Keratinocyte (primary cell): ENCODE measurements at regions not wholly inside any gene's neighbourhood (a gene's known extent, or its start where the extent isn't known, plus 50 kb on each side); places are given as distances from the start of the nearest gene placed in this dataset.

Experiments used
- DNase-seq: peaks from one replicate; pipeline ENCODE4 v3.0.0-alpha.2; 2011; ENCODE audit warnings: low read depth, missing footprints, low spot score
- FAIRE-seq: peaks from 2 replicates; lab custom pipeline; 2011; peaks lifted over from hg19 to GRCh38; lab: Jason Lieb, UNC
- H2AFZ ChIP-seq: 2 replicates; pipeline ENCODE4 v1.6.0; 2012; ENCODE audit warnings: low read length, control low read depth, inconsistent platforms; ENCODE audit not compliant: control insufficient read depth
- H3K27ac ChIP-seq: 2 replicates; pipeline ENCODE4 v1.5.1; 2011; ENCODE audit warnings: low read length; ENCODE audit not compliant: control insufficient read depth, insufficient read depth
- H3K27me3 ChIP-seq: 3 replicates; pipeline ENCODE4 v1.6.0; 2011; ENCODE audit warnings: low read length; ENCODE audit not compliant: control insufficient read depth, insufficient read depth; ENCODE audit errors: extremely low read depth
- H3K36me3 ChIP-seq, 2 experiments: 2 replicates in 1 of 2; 3 replicates in 1 of 2; pipeline ENCODE4 v1.5.1; 2011; ENCODE audit warnings: low read length in 2 of 2, mild to moderate bottlenecking in 1 of 2; ENCODE audit not compliant: control insufficient read depth in 2 of 2, insufficient read depth in 2 of 2; ENCODE audit errors: extremely low read depth in 1 of 2
- H3K4me1 ChIP-seq: 3 replicates; pipeline ENCODE4 v1.5.1; 2011; ENCODE audit warnings: low read length; ENCODE audit not compliant: control insufficient read depth, insufficient read depth; ENCODE audit errors: extremely low read depth
- H3K4me2 ChIP-seq: 3 replicates; pipeline ENCODE4 v1.6.0; 2011; ENCODE audit warnings: low read depth, low read length; ENCODE audit not compliant: control insufficient read depth, insufficient read depth; ENCODE audit errors: extremely low read depth
- H3K4me3 ChIP-seq, 3 experiments: fragments of 200-600 bp in 1 of 3; sonication (generic) in 1 of 3; 2 replicates in 2 of 3; 3 replicates in 1 of 3; pipeline ENCODE4 v1.5.1; 2011 to 2016; ENCODE audit warnings: low read length in 3 of 3, mild to moderate bottlenecking in 3 of 3, control low read depth in 2 of 3, inconsistent platforms in 1 of 3, low read depth in 1 of 3, mixed read lengths in 1 of 3, mixed run types in 1 of 3, moderate library complexity in 1 of 3; ENCODE audit not compliant: control insufficient read depth in 2 of 3, insufficient read depth in 2 of 3; ENCODE audit errors: extremely low read depth in 1 of 3
- H3K79me2 ChIP-seq: 2 replicates; pipeline ENCODE4 v1.6.0; 2012; ENCODE audit warnings: low read length; ENCODE audit not compliant: control insufficient read depth, insufficient read depth
- H3K9ac ChIP-seq: 3 replicates; pipeline ENCODE4 v1.6.0; 2011; ENCODE audit warnings: low read length; ENCODE audit not compliant: control insufficient read depth, insufficient read depth; ENCODE audit errors: extremely low read depth
- H3K9me1 ChIP-seq: 3 replicates; pipeline ENCODE4 v1.6.0; 2011; ENCODE audit warnings: low read length; ENCODE audit not compliant: control insufficient read depth, insufficient read depth; ENCODE audit errors: extremely low read depth
- H3K9me3 ChIP-seq: 2 replicates; pipeline ENCODE4 v1.5.1; 2012; ENCODE audit warnings: low read depth, low read length; ENCODE audit not compliant: control insufficient read depth
- H4K20me1 ChIP-seq: 3 replicates; pipeline ENCODE4 v1.6.0; 2011; ENCODE audit warnings: low read length; ENCODE audit not compliant: control insufficient read depth, insufficient read depth; ENCODE audit errors: extremely low read depth
- EZH2 ChIP-seq: IDR thresholded peaks from one replicate; pipeline ENCODE4 v1.6.1; 2012; ENCODE audit warnings: inconsistent platforms, mild to moderate bottlenecking, low read length, moderate library complexity
- dilution Hi-C: fragments of 300-500 bp; cut with MboI; formaldehyde crosslinking; loops from one replicate; pipeline ENCODE4 v1.7.0; 2020; ENCODE audit warnings: low sequenced_read_pairs; ENCODE audit not compliant: extremely low pct_ligation_motif_present
- small RNA-seq, 3 experiments: library from RNA; depleted of rRNA; stranded (forward); fragments of <200 nt; gene quantifications; one replicate each; pipeline ENCODE3, GENCODE V24; 2012; ENCODE audit warnings: low read depth in 3 of 3, low replicate concordance in 1 of 3; ENCODE audit not compliant: insufficient read length in 3 of 3
- TF ChIP-seq, protein P1 (sequence below), 3 experiments: IDR thresholded peaks in 1 of 3; conservative IDR thresholded peaks in 1 of 3; optimal IDR thresholded peaks in 1 of 3; 2 replicates in 2 of 3; 3 replicates in 1 of 3; pipeline versions ENCODE3 to v1.5.1; 2011; ENCODE audit warnings: low read length in 3 of 3, mild to moderate bottlenecking in 3 of 3, moderate library complexity in 2 of 3, control low read depth in 1 of 3, inconsistent platforms in 1 of 3; ENCODE audit not compliant: insufficient read depth in 2 of 3; ENCODE audit errors: extremely low read depth in 1 of 3

DNA sequence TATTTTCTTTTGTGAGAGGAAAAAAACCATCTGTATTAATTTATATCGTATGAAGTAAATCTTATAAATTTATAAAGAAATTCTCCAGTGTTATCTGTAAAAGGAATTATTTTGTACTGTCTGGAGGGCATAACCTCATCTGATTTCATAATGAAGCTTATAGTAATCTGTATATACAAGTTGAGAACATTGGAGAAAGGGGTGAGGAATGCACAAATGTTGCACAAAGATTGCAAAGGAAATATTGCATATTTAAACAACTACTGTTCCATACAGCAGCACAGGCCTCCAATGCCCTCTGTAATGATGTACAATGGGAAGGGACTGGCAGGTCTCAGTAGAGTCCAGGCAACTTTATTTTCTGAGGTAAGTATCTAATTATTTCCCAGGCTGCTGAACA is 50.8 kb upstream of the KCNJ16 start:
- dilution Hi-C loops = no loop called here
- Histone ChIP-seq H2AFZ (no peak overlapping the region), H3K27ac (no peak overlapping the region), H3K27me3 (peaks cover 2% of the 10 kb centered on the region), H3K9ac (no peak overlapping the region), H4K20me1 (no peaks in the 10 kb centered on the region), H3K4me3 (no peak overlapping the region), H3K79me2 (no peaks in the 10 kb centered on the region), H3K36me3 (no peaks in the 10 kb centered on the region), H3K9me3 (no peaks in the 10 kb centered on the region), H3K9me1 (no peaks in the 10 kb centered on the region), H3K4me1 (no peaks in the 10 kb centered on the region), H3K4me2 (no peak overlapping the region)
- DNase-seq (no peak), FAIRE-seq (no peak)
- TF ChIP-seq, protein P1, sequence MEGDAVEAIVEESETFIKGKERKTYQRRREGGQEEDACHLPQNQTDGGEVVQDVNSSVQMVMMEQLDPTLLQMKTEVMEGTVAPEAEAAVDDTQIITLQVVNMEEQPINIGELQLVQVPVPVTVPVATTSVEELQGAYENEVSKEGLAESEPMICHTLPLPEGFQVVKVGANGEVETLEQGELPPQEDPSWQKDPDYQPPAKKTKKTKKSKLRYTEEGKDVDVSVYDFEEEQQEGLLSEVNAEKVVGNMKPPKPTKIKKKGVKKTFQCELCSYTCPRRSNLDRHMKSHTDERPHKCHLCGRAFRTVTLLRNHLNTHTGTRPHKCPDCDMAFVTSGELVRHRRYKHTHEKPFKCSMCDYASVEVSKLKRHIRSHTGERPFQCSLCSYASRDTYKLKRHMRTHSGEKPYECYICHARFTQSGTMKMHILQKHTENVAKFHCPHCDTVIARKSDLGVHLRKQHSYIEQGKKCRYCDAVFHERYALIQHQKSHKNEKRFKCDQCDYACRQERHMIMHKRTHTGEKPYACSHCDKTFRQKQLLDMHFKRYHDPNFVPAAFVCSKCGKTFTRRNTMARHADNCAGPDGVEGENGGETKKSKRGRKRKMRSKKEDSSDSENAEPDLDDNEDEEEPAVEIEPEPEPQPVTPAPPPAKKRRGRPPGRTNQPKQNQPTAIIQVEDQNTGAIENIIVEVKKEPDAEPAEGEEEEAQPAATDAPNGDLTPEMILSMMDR (optimal IDR thresholded peaks at IDR 0.05 in 1 of 3, IDR thresholded peaks at IDR 0.05 in 1 of 3, conservative IDR thresholded peaks at IDR 0.05 in 1 of 3; ENCODE audit: extremely low read depth in 1 of 3, insufficient read depth in 2 of 3, low read length in 3 of 3) = no peak
- TF ChIP-seq EZH2 = no peak

Small RNA genes lying in the stretch of these regions (small RNA-seq; reads per million reads assigned to genes)
- gene AC002545.1 (0 reads per million in 3 experiments), gene RF00019 (0 reads per million in 3 experiments)
